ENCODE measurements at regions not wholly inside any gene's neighbourhood (a gene's known extent, or its start where the extent isn't known, plus 50 kb on each side); places are given as distances from the start of the nearest gene placed in this dataset.
A peak's percentile ranks its signal among the peaks of the same experiment; 100 is the strongest.

DNA sequence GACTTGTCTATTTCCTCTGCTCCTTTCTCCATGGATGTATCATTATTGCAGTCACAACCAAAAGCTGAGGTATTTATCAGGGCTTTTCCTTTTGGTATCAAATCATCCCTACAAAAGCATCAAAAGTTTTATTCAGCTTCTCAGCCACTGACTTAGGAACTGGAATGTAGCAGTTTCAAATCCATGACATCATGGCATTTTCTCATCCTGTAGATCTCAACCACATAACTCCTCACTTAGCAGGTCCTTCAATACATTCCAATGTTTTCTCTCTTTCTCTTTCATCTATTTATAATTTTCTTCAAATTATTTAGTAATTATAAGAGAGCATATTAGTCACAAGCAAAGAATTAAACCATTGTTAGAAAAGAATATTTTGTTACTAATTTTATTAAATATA, 537.4 kb upstream of the SORCS1 start:
- TF ChIP-seq, protein P1, sequence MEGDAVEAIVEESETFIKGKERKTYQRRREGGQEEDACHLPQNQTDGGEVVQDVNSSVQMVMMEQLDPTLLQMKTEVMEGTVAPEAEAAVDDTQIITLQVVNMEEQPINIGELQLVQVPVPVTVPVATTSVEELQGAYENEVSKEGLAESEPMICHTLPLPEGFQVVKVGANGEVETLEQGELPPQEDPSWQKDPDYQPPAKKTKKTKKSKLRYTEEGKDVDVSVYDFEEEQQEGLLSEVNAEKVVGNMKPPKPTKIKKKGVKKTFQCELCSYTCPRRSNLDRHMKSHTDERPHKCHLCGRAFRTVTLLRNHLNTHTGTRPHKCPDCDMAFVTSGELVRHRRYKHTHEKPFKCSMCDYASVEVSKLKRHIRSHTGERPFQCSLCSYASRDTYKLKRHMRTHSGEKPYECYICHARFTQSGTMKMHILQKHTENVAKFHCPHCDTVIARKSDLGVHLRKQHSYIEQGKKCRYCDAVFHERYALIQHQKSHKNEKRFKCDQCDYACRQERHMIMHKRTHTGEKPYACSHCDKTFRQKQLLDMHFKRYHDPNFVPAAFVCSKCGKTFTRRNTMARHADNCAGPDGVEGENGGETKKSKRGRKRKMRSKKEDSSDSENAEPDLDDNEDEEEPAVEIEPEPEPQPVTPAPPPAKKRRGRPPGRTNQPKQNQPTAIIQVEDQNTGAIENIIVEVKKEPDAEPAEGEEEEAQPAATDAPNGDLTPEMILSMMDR (IDR thresholded peaks at IDR 0.05; ENCODE audit: control extremely low read depth, extremely low read depth, low read depth, missing control alignments), result no peak
- CTCF ChIA-PET, result no interaction called here
- POLR2A ChIA-PET, result no interaction called here
- DNase-seq (ENCODE audit: extremely low spot score), result no peak

DNA sequence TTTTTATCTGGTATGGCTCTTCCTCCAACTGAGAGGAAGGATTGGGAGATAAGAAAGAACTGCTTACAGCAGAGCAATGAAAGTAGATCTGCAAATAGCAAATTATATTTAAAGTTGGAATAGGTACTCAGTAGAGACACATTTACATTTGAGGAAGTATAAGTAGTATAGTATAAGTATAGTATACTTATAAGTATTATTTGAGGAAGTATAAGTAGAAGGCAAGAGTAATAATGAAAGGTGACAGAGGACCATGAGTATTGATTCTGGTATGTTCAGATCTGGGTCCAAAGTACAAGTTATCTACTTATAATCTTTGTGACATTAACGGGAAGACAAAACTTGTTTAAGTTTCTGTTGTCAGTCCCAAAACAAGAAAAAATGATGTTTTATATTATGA, 527.6 kb upstream of the SORCS1 start:
- ChIA-PET POLR2A (no interaction called here), CTCF (no interaction called here)
- peak; percentile 6 for DNase-seq (ENCODE audit: extremely low spot score)
- TF ChIP-seq, protein P1 (IDR thresholded peaks at IDR 0.05; ENCODE audit: control extremely low read depth, extremely low read depth, low read depth, missing control alignments), result no peak

DNA sequence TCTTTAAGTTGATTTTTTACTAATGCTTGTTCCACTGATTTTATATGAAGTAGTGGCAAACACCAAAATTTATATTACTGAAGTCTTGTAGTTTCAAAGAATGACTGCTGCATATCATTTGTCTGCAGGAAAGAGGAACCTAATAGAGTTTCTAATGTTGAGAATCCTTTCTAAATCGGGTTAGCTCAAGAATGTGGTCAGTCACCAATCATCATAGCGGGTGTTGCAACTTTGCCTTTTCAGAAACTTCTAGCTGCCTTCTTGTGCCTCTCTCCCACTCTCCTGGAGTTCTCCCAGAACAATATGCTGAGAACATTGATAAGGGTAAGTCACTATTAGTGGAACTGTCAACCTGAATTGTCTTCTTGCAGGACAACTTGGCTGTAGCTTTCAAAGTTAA, 524.8 kb upstream of the SORCS1 start:
- ChIA-PET CTCF (no interaction called here), POLR2A (no interaction called here)
- TF ChIP-seq, protein P1 (IDR thresholded peaks at IDR 0.05; ENCODE audit: control extremely low read depth, extremely low read depth, low read depth, missing control alignments), result no peak
- no peak for DNase-seq (ENCODE audit: extremely low spot score)

GRCh38 chr10:107687701-107688100, 523.2 kb upstream of the SORCS1 start:
- CTCF ChIA-PET, result no interaction called here
- TF ChIP-seq, protein P1 (IDR thresholded peaks at IDR 0.05; ENCODE audit: control extremely low read depth, extremely low read depth, low read depth, missing control alignments), result no peak
- no peak for DNase-seq (ENCODE audit: extremely low spot score)
- POLR2A ChIA-PET, result no interaction called here

DNA sequence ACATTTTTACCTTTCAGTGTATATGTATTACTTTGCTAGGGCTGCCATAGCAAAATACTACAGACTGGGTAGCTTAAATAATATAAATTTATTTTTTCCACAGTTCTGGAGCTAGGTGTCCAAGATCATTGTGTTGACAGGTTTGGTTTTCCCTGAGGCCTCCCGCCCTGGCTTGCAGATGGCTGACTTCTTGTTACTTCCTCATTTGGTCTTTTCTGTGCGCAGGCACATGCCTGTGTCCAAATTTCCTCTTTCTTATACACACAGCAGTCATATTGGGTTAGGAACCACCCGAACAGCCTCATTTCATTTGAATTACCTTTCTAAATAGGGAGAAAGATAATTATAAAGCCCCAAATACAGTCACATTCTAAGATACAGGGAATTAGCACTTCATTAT, 521.6 kb upstream of the SORCS1 start:
- CTCF ChIA-PET, result interaction anchor here (1.5 kb wide), 1 partner anchor 29 kb away, joined by 3 read pairs; no protein-coding TSS in a partner anchor
- DNase-seq (ENCODE audit: extremely low spot score), result peak; percentile 9
- POLR2A ChIA-PET, result no interaction called here
- TF ChIP-seq, protein P1 (IDR thresholded peaks at IDR 0.05; ENCODE audit: control extremely low read depth, extremely low read depth, low read depth, missing control alignments), result no peak

GRCh38 chr10:107671960-107672359, 507.5 kb upstream of the SORCS1 start:
- CTCF ChIA-PET, result interaction anchor here (1.3 kb wide), 1 partner anchor 11 kb away, joined by 5 read pairs; no protein-coding TSS in a partner anchor
- POLR2A ChIA-PET, result no interaction called here
- DNase-seq (ENCODE audit: extremely low spot score), result no peak
- TF ChIP-seq, protein P1 (IDR thresholded peaks at IDR 0.05; ENCODE audit: control extremely low read depth, extremely low read depth, low read depth, missing control alignments), result no peak

- CTCF ChIA-PET, result interaction anchor here (1.7 kb wide), 1 partner anchor 13 kb away, joined by 3 read pairs; no protein-coding TSS in a partner anchor
- no peak for DNase-seq (ENCODE audit: extremely low spot score)
- POLR2A ChIA-PET, result no interaction called here
- TF ChIP-seq, protein P1 (IDR thresholded peaks at IDR 0.05; ENCODE audit: control extremely low read depth, extremely low read depth, low read depth, missing control alignments), result no peak
Measured at GRCh38 chr10:107666214-107666613, 501.7 kb upstream of the SORCS1 start.

Data from GM10248 (cell line).